Left renal cortex interstitium (tissue), 4 donors: ENCODE measurements at regions not wholly inside any gene's neighbourhood (a gene's known extent, or its start where the extent isn't known, plus 50 kb on each side); places are given as distances from the start of the nearest gene placed in this dataset.

Experiments used
- DNase-seq, 4 donors: peaks; one replicate each; pipeline ENCODE4 v3.0.0-alpha.2; 2013; ENCODE audit warnings: low read depth in 4 of 4, low spot score in 2 of 4, missing footprints in 1 of 4

GRCh38 chr1:59017501-59018231 is 233.8 kb upstream of the JUN start:
- no peak for DNase-seq

GRCh38 chr1:59018446-59018845 is 234.6 kb upstream of the JUN start:
- no peak for DNase-seq

- DNase-seq = no peak
These were observed 235.0 kb upstream of the JUN start for GRCh38 chr1:59018860-59019259.

- no peak for DNase-seq
These were observed 236.5 kb upstream of the JUN start for GRCh38 chr1:59020151-59020997.

GRCh38 chr1:59022199-59022598 is 238.4 kb upstream of the JUN start:
- DNase-seq = no peak

- DNase-seq = no peak
These were observed 239.0 kb upstream of the JUN start for GRCh38 chr1:59022799-59023198.

GRCh38 chr1:59025201-59025600 is 241.4 kb upstream of the JUN start:
- no peak for DNase-seq

GRCh38 chr1:59025898-59026426 is 242.1 kb upstream of the JUN start:
- DNase-seq = no peak

GRCh38 chr1:59026472-59026948 is 242.7 kb upstream of the JUN start:
- no peak for DNase-seq

- no peak for DNase-seq
These were observed 243.3 kb upstream of the JUN start for GRCh38 chr1:59027177-59027576.

- DNase-seq = no peak
These were observed 244.2 kb upstream of the JUN start for GRCh38 chr1:59028048-59028447.

GRCh38 chr1:59029411-59030167 is 245.7 kb upstream of the JUN start:
- DNase-seq = peak in 3 of 4 donors; percentile 50 to 69 (median 54)

- DNase-seq = no peak
These were observed 248.4 kb upstream of the JUN start for GRCh38 chr1:59032228-59032627.

- no peak for DNase-seq
These were observed 249.9 kb upstream of the JUN start for GRCh38 chr1:59033761-59034160.

- DNase-seq = no peak
These were observed 251.1 kb upstream of the JUN start for GRCh38 chr1:59034925-59035324.

- DNase-seq = no peak
These were observed 255.7 kb upstream of the JUN start for GRCh38 chr1:59039551-59039950.

- no peak for DNase-seq
These were observed 256.4 kb upstream of the FGGY start for GRCh38 chr1:59040486-59040885.

GRCh38 chr1:59041646-59042277 is 255.1 kb upstream of the FGGY start:
- no peak for DNase-seq

- DNase-seq = no peak
These were observed 253.1 kb upstream of the FGGY start for GRCh38 chr1:59043796-59044195.

GRCh38 chr1:59044535-59045121 is 252.3 kb upstream of the FGGY start:
- no peak for DNase-seq
